ENCODE measurements at regions not wholly inside any gene's neighbourhood (a gene's known extent, or its start where the extent isn't known, plus 50 kb on each side); places are given as distances from the start of the nearest gene placed in this dataset.
"Not testable (repeated sequence)": the region's sequence is repeated elsewhere in the genome, so short reads cannot be mapped to it uniquely, and the experiment has no call there.

DNA sequence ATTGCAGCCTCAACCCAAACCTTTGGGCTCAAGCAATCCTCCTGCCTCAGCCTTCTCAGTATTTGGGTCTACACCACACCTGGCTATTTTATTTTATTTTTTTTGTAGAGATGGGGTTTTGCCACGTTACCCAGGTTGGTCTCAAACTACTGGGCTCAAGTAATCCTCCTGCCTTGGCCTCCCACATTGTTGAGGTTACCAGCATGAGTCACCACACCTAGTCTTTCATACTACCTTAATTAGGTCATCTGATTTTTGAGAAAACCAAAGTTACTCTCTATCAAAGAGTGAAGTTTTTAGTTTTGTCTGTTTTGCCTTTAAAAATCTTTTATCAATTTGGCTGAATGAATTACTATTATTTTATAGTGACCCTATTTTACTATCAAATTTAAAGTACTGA is 335.6 kb upstream of the LRRC4C start:
- DNase-seq (ENCODE audit: low read depth), result no peak
- TF ChIP-seq, protein P1, sequence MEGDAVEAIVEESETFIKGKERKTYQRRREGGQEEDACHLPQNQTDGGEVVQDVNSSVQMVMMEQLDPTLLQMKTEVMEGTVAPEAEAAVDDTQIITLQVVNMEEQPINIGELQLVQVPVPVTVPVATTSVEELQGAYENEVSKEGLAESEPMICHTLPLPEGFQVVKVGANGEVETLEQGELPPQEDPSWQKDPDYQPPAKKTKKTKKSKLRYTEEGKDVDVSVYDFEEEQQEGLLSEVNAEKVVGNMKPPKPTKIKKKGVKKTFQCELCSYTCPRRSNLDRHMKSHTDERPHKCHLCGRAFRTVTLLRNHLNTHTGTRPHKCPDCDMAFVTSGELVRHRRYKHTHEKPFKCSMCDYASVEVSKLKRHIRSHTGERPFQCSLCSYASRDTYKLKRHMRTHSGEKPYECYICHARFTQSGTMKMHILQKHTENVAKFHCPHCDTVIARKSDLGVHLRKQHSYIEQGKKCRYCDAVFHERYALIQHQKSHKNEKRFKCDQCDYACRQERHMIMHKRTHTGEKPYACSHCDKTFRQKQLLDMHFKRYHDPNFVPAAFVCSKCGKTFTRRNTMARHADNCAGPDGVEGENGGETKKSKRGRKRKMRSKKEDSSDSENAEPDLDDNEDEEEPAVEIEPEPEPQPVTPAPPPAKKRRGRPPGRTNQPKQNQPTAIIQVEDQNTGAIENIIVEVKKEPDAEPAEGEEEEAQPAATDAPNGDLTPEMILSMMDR (conservative IDR thresholded peaks at IDR 0.05; ENCODE audit: low read depth, low read length), result no peak

DNA sequence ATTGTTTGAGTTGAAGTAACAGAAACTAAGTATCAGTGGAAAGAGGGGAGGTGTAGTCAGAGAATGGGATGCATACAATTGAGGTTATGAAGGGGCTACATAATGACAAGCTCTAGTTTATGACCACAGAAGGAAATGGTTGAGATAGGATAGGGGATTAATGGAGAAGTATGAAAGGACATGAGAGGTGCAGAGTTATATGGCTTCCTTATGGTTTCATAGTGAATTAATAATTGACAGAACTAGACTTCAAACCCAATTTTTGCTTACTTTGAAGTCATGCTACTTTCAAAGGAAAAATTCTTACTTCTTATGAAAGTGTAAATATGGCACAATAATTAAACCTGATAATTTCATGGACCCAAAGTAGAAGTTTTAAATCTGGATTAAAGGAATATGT is 340.3 kb upstream of the LRRC4C start:
- no peak overlapping the region for H3K4me3 ChIP-seq (ENCODE audit: low read depth, low read length)
- no peak for DNase-seq (ENCODE audit: low read depth)

More for the DNA sequence above, 335.6 kb upstream of the LRRC4C start:
- no peak overlapping the region for H3K4me3 ChIP-seq (ENCODE audit: low read depth, low read length)

DNA sequence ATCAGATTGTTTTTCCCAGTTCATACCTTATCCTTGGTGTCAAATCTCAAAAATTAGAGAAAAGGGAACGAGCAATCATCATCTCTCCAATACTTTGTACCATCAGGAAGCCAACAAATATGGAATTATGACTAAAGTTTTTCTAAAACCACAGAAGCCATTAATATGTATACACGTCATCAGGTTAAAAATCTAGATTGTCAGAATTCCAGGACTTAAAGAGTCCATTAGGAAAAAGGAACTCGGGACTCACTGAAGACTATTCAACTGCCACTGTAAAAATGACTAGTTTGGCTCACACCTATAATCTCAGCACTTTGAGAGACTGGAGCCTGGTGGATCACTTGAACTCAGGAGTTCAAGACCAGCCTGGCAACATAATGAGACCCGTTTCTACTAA is 344.4 kb upstream of the LRRC4C start:
- no peak for DNase-seq (ENCODE audit: low read depth)
- TF ChIP-seq, protein P1 (conservative IDR thresholded peaks at IDR 0.05; ENCODE audit: low read depth, low read length), result no peak
- no peak overlapping the region for H3K4me3 ChIP-seq (ENCODE audit: low read depth, low read length)

More for the DNA sequence above, 340.3 kb upstream of the LRRC4C start:
- TF ChIP-seq, protein P1 (conservative IDR thresholded peaks at IDR 0.05; ENCODE audit: low read depth, low read length), result no peak

DNA sequence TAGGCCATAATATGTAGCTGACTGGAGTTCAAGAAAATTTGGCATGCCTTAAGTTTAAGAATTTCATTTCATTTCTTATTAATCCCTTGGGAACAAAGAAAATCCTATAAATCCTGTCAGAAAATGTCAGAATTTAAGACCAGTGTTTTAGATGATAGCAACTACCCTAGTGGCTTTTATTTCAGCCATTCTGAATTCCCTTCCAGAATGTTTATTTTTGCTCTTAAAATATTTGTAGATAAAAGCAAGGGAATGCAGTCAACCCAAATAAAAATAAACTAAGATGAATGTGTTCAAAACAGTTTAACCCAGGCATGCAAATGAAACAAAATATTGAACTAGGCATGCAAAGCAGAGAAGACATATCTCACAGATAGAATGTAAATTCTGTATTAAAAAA is 356.9 kb upstream of the LRRC4C start:
- H3K4me3 ChIP-seq (ENCODE audit: low read depth, low read length), result no peak overlapping the region
- DNase-seq (ENCODE audit: low read depth), result no peak
- TF ChIP-seq, protein P1 (conservative IDR thresholded peaks at IDR 0.05; ENCODE audit: low read depth, low read length), result no peak

DNA sequence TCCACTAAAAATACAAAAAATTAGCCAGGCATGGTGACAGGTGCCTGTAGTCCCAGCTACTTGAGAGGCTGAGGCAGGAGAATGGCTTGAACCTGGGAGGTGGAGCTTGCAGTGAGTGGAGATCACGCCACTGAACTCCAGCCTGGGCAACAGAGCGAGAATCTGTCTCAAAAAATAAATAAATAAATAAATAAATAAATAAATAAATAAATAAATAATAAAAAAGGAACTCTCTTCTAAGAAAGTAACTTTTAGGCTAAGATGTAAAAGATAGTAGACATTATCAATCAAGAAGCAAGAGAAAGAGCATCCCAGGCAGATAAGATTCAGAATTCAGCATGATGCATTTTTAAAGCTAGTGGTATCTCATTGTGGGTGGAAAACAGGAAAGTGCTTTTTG is 364.8 kb upstream of the LRRC4C start:
- not testable (repeated sequence) for H3K4me3 ChIP-seq (ENCODE audit: low read depth, low read length)

DNA sequence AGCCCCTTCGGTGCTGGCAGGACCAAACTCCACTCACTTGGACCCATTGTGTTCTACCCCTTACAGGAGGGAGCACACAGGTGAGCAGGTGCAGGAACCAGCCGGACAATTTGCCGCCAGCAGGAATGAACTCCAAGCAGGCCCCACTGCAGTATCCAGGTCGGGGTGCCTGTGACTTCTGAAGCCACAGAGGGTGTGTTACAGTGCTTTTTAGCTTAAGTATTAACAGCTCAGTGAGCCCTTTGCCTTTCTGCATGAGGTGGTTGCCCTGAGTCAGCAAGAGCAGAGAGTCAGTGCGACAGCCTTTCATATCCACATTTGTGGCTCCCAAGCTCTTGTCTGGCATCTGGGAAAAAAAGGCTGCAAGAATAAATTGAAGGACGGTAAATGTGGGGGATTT is 366.6 kb upstream of the LRRC4C start:
- no peak for DNase-seq (ENCODE audit: low read depth)
- TF ChIP-seq, protein P1 (conservative IDR thresholded peaks at IDR 0.05; ENCODE audit: low read depth, low read length), result no peak

More for the DNA sequence above, 364.8 kb upstream of the LRRC4C start:
- not testable (repeated sequence) for DNase-seq (ENCODE audit: low read depth)

DNA sequence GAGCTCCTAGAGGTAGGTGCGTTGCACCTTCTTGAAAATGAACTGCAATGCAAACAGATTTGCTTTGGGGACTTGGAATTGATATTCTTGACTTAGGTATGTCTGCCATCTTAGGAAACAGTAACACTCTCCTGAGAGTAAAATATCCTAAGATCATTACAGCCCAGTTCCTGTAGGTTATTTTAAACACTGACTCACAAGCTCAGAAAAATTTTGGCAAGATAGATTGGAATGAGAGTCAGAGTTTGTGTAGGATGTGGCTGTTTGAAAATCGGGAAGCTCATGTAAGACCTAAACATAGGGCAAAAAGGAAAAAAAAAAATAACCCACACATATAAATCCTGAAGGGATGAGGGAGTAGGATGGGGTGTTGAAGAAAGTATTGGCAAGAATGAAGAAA is 377.0 kb upstream of the LRRC4C start:
- no peak overlapping the region for H3K4me3 ChIP-seq (ENCODE audit: low read depth, low read length)
- TF ChIP-seq, protein P1 (conservative IDR thresholded peaks at IDR 0.05; ENCODE audit: low read depth, low read length), result no peak
- no peak for DNase-seq (ENCODE audit: low read depth)

More for the DNA sequence above, 366.6 kb upstream of the LRRC4C start:
- no peak overlapping the region for H3K4me3 ChIP-seq (ENCODE audit: low read depth, low read length)

DNA sequence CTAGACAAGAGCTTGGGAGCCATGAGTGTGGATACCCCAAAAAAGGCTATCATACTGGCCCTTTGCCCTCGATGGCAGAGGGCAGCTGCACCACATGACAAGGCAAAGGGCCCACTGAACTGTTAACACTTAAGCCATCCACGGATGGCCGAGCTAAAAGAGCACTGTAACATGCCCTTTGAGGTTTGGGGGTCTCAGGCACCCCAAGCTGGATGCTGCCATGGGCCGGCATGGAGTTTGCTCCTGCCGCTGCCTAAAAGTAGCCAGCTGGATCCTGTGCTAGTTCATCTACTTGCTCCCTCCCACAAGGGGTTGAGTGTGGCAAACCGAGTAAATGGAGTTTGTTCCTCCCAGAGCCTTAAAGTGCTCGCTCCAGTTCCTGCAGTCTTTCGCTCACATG is 383.2 kb upstream of the LRRC4C start:
- no peak overlapping the region for H3K4me3 ChIP-seq (ENCODE audit: low read depth, low read length)
- TF ChIP-seq, protein P1 (conservative IDR thresholded peaks at IDR 0.05; ENCODE audit: low read depth, low read length), result no peak
- DNase-seq (ENCODE audit: low read depth), result no peak
